ENCODE measurements at regions not wholly inside any gene's neighbourhood (a gene's known extent, or its start where the extent isn't known, plus 50 kb on each side); places are given as distances from the start of the nearest gene placed in this dataset.

- DNase-seq (ENCODE audit: low read depth): no peak
These were observed 168.7 kb upstream of the FMN2 start for GRCh38 chr1:239922778-239923522.

- no peak for DNase-seq (ENCODE audit: low read depth)
These were observed 166.8 kb upstream of the FMN2 start for GRCh38 chr1:239924741-239925350.

GRCh38 chr1:239926184-239926583 is 165.5 kb upstream of the FMN2 start:
- DNase-seq (ENCODE audit: low read depth): no peak

GRCh38 chr1:239929317-239929716 is 162.4 kb upstream of the FMN2 start:
- no peak for DNase-seq (ENCODE audit: low read depth)

- peak; percentile 41 for DNase-seq (ENCODE audit: low read depth)
These were observed 160.9 kb upstream of the FMN2 start for GRCh38 chr1:239930686-239931262.

- no peak for DNase-seq (ENCODE audit: low read depth)
These were observed 160.3 kb upstream of the FMN2 start for GRCh38 chr1:239931341-239931740.

- no peak for DNase-seq (ENCODE audit: low read depth)
These were observed 152.1 kb upstream of the FMN2 start for GRCh38 chr1:239939602-239940001.

GRCh38 chr1:239943761-239944160 is 147.9 kb upstream of the FMN2 start:
- no peak for DNase-seq (ENCODE audit: low read depth)

- DNase-seq (ENCODE audit: low read depth): no peak
These were observed 147.0 kb upstream of the FMN2 start for GRCh38 chr1:239944666-239945065.

- DNase-seq (ENCODE audit: low read depth): peak; percentile 39
These were observed 143.9 kb upstream of the FMN2 start for GRCh38 chr1:239947801-239948200.

- peak; percentile 62 for DNase-seq (ENCODE audit: low read depth)
These were observed 140.1 kb upstream of the FMN2 start for GRCh38 chr1:239951511-239952140.

GRCh38 chr1:239952348-239953308 is 139.1 kb upstream of the FMN2 start:
- peak; percentile 34 for DNase-seq (ENCODE audit: low read depth)

- no peak for DNase-seq (ENCODE audit: low read depth)
These were observed 136.8 kb upstream of the FMN2 start for GRCh38 chr1:239954836-239955235.

- DNase-seq (ENCODE audit: low read depth): no peak
These were observed 136.3 kb upstream of the FMN2 start for GRCh38 chr1:239955431-239955830.

- DNase-seq (ENCODE audit: low read depth): no peak
These were observed 135.4 kb upstream of the FMN2 start for GRCh38 chr1:239956263-239956662.

GRCh38 chr1:239958063-239958462 is 133.6 kb upstream of the FMN2 start:
- no peak for DNase-seq (ENCODE audit: low read depth)

- no peak for DNase-seq (ENCODE audit: low read depth)
These were observed 131.3 kb upstream of the FMN2 start for GRCh38 chr1:239960366-239960765.

GRCh38 chr1:239963856-239964255 is 127.8 kb upstream of the FMN2 start:
- DNase-seq (ENCODE audit: low read depth): no peak

GRCh38 chr1:239976130-239976968 is 115.3 kb upstream of the FMN2 start:
- DNase-seq (ENCODE audit: low read depth): peak; percentile 51

- peak; percentile 30 for DNase-seq (ENCODE audit: low read depth)
These were observed 114.3 kb upstream of the FMN2 start for GRCh38 chr1:239977416-239977815.
